BLaER1 (cell line): ENCODE measurements at regions not wholly inside any gene's neighbourhood (a gene's known extent, or its start where the extent isn't known, plus 50 kb on each side); places are given as distances from the start of the nearest gene placed in this dataset.

Source experiments
- H3K27ac ChIP-seq: shearing (Covaris generic); formaldehyde crosslinking; 2 replicates; pipeline ENCODE4 v1.8.1; 2022
- H3K27me3 ChIP-seq: shearing (Covaris generic); formaldehyde crosslinking; 2 replicates; pipeline ENCODE4 v1.8.1; 2022
- H3K36me3 ChIP-seq: shearing (Covaris generic); formaldehyde crosslinking; 2 replicates; pipeline ENCODE4 v1.8.1; 2022
- H3K4me1 ChIP-seq: shearing (Covaris generic); formaldehyde crosslinking; 2 replicates; pipeline ENCODE4 v1.8.1; 2022
- H3K4me2 ChIP-seq: shearing (Covaris generic); formaldehyde crosslinking; 2 replicates; pipeline ENCODE4 v1.8.1; 2022
- H3K4me3 ChIP-seq: shearing (Covaris generic); formaldehyde crosslinking; 2 replicates; pipeline ENCODE4 v1.8.1; 2022
- H3K9ac ChIP-seq: shearing (Covaris generic); formaldehyde crosslinking; 2 replicates; pipeline ENCODE4 v1.8.1; 2022
- H3K9me3 ChIP-seq: shearing (Covaris generic); formaldehyde crosslinking; 2 replicates; pipeline ENCODE4 v1.8.1; 2022
- H4K20me1 ChIP-seq: shearing (Covaris generic); formaldehyde crosslinking; 2 replicates; pipeline ENCODE4 v1.8.1; 2022
- Cebpa-rat ChIP-seq: shearing (Covaris generic); IDR thresholded peaks from 2 replicates; pipeline ENCODE4 v1.8.1; 2022

DNA sequence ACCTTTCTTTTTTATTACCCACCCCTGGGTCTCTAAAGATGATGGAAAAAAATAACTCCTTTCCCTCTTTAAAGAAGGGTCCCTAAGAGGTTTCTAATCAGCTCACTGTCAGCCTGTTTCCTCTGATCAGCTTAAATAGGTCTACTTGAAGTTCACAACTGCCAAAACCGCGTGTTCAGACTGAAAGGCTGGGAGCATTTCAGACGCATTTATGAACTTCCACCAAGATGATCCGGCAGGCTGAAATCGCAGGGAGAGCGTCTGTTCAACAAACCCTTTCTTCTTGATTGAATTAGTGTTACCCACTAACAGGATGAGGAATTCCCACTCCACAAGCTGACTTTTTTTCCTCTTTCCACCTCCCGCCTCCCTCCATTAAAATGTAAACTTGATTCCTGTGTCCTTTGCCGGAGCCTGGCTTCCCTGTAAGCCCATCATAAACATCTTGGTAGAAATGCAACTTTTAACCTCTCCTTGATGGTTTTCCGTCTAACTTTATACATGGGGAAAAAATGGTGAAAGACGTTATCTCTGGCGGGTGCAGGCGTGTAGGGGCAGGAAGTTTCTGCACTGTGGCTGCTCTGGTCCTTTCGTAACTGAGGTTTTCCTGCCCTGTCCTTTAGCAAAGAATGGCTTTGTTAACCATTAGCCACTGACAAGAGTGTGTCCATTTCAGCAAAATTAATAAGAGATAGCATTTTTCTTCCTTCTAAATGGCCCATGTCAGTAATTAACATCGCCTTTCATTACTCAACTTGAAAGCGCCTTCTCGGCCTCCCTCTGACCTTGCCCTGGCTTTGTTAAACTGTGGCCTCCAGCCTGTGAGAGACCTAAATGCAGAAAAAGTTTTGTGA lies 130.7 kb downstream of the BAMBI start:
- peaks cover 99% of the 10 kb centered on the region for H3K4me1 ChIP-seq
- no peaks in the 10 kb centered on the region for H3K36me3 ChIP-seq
- peak overlapping the region; percentile 91 for H3K4me2 ChIP-seq
- H3K27me3 ChIP-seq: no peaks in the 10 kb centered on the region
- H3K9me3 ChIP-seq: peaks cover 7% of the 10 kb centered on the region; the same call in 1 of the 2 replicates
- peak overlapping the region; percentile 96 for H3K27ac ChIP-seq
- peak overlapping the region; percentile 87 for H3K9ac ChIP-seq
- TF ChIP-seq Cebpa-rat: no peak
- H3K4me3 ChIP-seq: peak overlapping the region; percentile 57
- no peaks in the 10 kb centered on the region for H4K20me1 ChIP-seq

DNA sequence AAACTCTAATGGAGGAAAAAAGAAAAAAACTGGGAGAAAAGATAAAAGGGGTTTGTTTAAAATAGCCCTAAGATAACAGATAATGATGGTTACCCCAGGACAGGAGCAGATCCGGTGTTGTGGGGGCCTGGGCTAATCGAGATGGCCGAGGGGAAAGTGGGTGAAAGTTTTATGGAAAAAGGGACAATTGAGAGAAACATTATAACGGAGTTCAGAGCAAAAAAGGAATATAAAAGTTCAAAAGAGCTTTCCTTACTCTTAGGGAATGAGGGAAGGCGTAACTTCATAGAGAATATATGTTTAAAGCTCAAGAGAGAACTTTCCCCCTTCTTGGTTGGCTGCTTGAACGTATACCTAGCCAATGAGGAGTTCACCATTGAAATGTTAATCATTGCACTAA lies 131.4 kb downstream of the BAMBI start:
- peak overlapping the region; percentile 87 for H3K9ac ChIP-seq
- no peak for TF ChIP-seq Cebpa-rat
- no peaks in the 10 kb centered on the region for H4K20me1 ChIP-seq
- no peaks in the 10 kb centered on the region for H3K27me3 ChIP-seq
- peaks cover 2% of the 10 kb centered on the region; the same call in 1 of the 2 replicates for H3K9me3 ChIP-seq
- peak overlapping the region; percentile 91 for H3K4me2 ChIP-seq
- peaks cover 99% of the 10 kb centered on the region for H3K4me1 ChIP-seq
- peak overlapping the region; percentile 96 for H3K27ac ChIP-seq
- H3K36me3 ChIP-seq: no peaks in the 10 kb centered on the region
- peak overlapping the region; percentile 57 for H3K4me3 ChIP-seq

- Histone ChIP-seq H3K36me3 (no peaks in the 10 kb centered on the region), H3K4me3 (peak overlapping the region; percentile 57), H3K27me3 (no peaks in the 10 kb centered on the region), H3K9me3 (peaks cover 14% of the 10 kb centered on the region), H4K20me1 (no peaks in the 10 kb centered on the region), H3K4me2 (peak overlapping the region; percentile 91), H3K4me1 (peaks cover 93% of the 10 kb centered on the region), H3K27ac (peak overlapping the region; percentile 96), H3K9ac (peak overlapping the region; percentile 87)
- TF ChIP-seq Cebpa-rat: no peak
Measured at GRCh38 chr10:28810057-28810870, 132.9 kb downstream of the BAMBI start.

GRCh38 chr10:28811639-28812349 lies 134.5 kb downstream of the BAMBI start:
- H3K27ac ChIP-seq: peak overlapping the region; percentile 96
- H3K4me2 ChIP-seq: peak overlapping the region; percentile 91
- H4K20me1 ChIP-seq: no peaks in the 10 kb centered on the region
- peaks cover 6% of the 10 kb centered on the region for H3K36me3 ChIP-seq
- no peak for TF ChIP-seq Cebpa-rat
- H3K27me3 ChIP-seq: no peaks in the 10 kb centered on the region
- no peak overlapping the region; the same call in 1 of the 2 replicates for H3K4me3 ChIP-seq
- peaks cover 29% of the 10 kb centered on the region for H3K9me3 ChIP-seq
- peak overlapping the region; percentile 80; the same call in 1 of the 2 replicates for H3K9ac ChIP-seq
- H3K4me1 ChIP-seq: peaks cover 77% of the 10 kb centered on the region

GRCh38 chr10:28812384-28813372 lies 135.4 kb downstream of the BAMBI start:
- Histone ChIP-seq H3K27ac (peak overlapping the region; percentile 96), H3K36me3 (peaks cover 6% of the 10 kb centered on the region), H3K4me1 (peaks cover 69% of the 10 kb centered on the region), H3K9me3 (peaks cover 36% of the 10 kb centered on the region), H3K27me3 (no peaks in the 10 kb centered on the region), H4K20me1 (no peaks in the 10 kb centered on the region), H3K9ac (peak overlapping the region; percentile 46; the same call in 1 of the 2 replicates), H3K4me3 (no peak overlapping the region; the same call in 1 of the 2 replicates), H3K4me2 (peak overlapping the region; percentile 91)
- no peak for TF ChIP-seq Cebpa-rat

- no peaks in the 10 kb centered on the region for H3K27me3 ChIP-seq
- H3K9me3 ChIP-seq: peaks cover 42% of the 10 kb centered on the region
- no peaks in the 10 kb centered on the region for H4K20me1 ChIP-seq
- TF ChIP-seq Cebpa-rat: no peak
- no peak overlapping the region for H3K27ac ChIP-seq
- peaks cover 65% of the 10 kb centered on the region for H3K4me1 ChIP-seq
- H3K4me2 ChIP-seq: no peak overlapping the region
- H3K9ac ChIP-seq: no peak overlapping the region
- no peak overlapping the region for H3K4me3 ChIP-seq
- peaks cover 6% of the 10 kb centered on the region for H3K36me3 ChIP-seq
Measured at GRCh38 chr10:28815681-28816080, 138.4 kb downstream of the BAMBI start.

GRCh38 chr10:28822719-28823464 lies 145.6 kb downstream of the BAMBI start:
- Histone ChIP-seq H3K27ac (no peak overlapping the region; the same call in 1 of the 2 replicates), H3K4me2 (peak overlapping the region; percentile 44), H4K20me1 (no peaks in the 10 kb centered on the region), H3K9ac (no peak overlapping the region), H3K4me3 (no peak overlapping the region), H3K27me3 (no peaks in the 10 kb centered on the region), H3K4me1 (peaks cover 62% of the 10 kb centered on the region), H3K9me3 (peaks cover 11% of the 10 kb centered on the region), H3K36me3 (no peaks in the 10 kb centered on the region)
- no peak for TF ChIP-seq Cebpa-rat

- H3K27me3 ChIP-seq: no peaks in the 10 kb centered on the region
- H3K4me3 ChIP-seq: no peak overlapping the region
- no peak for TF ChIP-seq Cebpa-rat
- no peaks in the 10 kb centered on the region for H3K36me3 ChIP-seq
- H3K4me1 ChIP-seq: peaks cover 57% of the 10 kb centered on the region
- peak overlapping the region; percentile 44 for H3K4me2 ChIP-seq
- no peak overlapping the region for H3K9ac ChIP-seq
- H3K27ac ChIP-seq: no peak overlapping the region
- H3K9me3 ChIP-seq: peaks cover 7% of the 10 kb centered on the region; the same call in 1 of the 2 replicates
- H4K20me1 ChIP-seq: no peaks in the 10 kb centered on the region
Measured at GRCh38 chr10:28823501-28824075, 146.3 kb downstream of the BAMBI start.
